A673 (cell line): ENCODE measurements at regions not wholly inside any gene's neighbourhood (a gene's known extent, or its start where the extent isn't known, plus 50 kb on each side); places are given as distances from the start of the nearest gene placed in this dataset.

Experiments used
- EZH2 ChIP-seq: fragments of 200-600 bp; sonication (generic); IDR thresholded peaks from 2 replicates; pipeline ENCODE4 v1.6.1; 2017; ENCODE audit warnings: borderline replicate concordance, low read depth, mild to moderate bottlenecking, mixed read lengths, antibody characterized with exemption, low read length; ENCODE audit not compliant: poor library complexity, severe bottlenecking
- TF ChIP-seq, protein P1 (sequence below): fragments of 300-800, 200-600 bp; sonication (generic); conservative IDR thresholded peaks from 2 replicates; pipeline ENCODE4 v1.5.1; 2017; ENCODE audit warnings: low read depth, mild to moderate bottlenecking, antibody characterized with exemption, low read length, moderate library complexity, mixed read lengths

GRCh38 chr7:28246921-28247461 lies 66.4 kb upstream of the JAZF1 start:
- TF ChIP-seq, protein P1, sequence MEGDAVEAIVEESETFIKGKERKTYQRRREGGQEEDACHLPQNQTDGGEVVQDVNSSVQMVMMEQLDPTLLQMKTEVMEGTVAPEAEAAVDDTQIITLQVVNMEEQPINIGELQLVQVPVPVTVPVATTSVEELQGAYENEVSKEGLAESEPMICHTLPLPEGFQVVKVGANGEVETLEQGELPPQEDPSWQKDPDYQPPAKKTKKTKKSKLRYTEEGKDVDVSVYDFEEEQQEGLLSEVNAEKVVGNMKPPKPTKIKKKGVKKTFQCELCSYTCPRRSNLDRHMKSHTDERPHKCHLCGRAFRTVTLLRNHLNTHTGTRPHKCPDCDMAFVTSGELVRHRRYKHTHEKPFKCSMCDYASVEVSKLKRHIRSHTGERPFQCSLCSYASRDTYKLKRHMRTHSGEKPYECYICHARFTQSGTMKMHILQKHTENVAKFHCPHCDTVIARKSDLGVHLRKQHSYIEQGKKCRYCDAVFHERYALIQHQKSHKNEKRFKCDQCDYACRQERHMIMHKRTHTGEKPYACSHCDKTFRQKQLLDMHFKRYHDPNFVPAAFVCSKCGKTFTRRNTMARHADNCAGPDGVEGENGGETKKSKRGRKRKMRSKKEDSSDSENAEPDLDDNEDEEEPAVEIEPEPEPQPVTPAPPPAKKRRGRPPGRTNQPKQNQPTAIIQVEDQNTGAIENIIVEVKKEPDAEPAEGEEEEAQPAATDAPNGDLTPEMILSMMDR, result no peak
- no peak for TF ChIP-seq EZH2
